Breast epithelium (tissue), 3 donors: ENCODE measurements at regions not wholly inside any gene's neighbourhood (a gene's known extent, or its start where the extent isn't known, plus 50 kb on each side); places are given as distances from the start of the nearest gene placed in this dataset.

ENCODE experiments used
- CTCF ChIP-seq, 3 donors: fragments of 450-650 bp; IDR thresholded peaks; one replicate each; pipeline ENCODE4 v1.5.1; 2016 to 2017; ENCODE audit warnings: antibody characterized with exemption in 3 of 3, mild to moderate bottlenecking in 3 of 3, moderate library complexity in 3 of 3
- POLR2AphosphoS5 ChIP-seq, 3 donors: sonication (generic); formaldehyde crosslinking; IDR thresholded peaks; one replicate each; pipeline ENCODE4 v1.6.1; 2017; ENCODE audit warnings: antibody characterized with exemption in 3 of 3

DNA sequence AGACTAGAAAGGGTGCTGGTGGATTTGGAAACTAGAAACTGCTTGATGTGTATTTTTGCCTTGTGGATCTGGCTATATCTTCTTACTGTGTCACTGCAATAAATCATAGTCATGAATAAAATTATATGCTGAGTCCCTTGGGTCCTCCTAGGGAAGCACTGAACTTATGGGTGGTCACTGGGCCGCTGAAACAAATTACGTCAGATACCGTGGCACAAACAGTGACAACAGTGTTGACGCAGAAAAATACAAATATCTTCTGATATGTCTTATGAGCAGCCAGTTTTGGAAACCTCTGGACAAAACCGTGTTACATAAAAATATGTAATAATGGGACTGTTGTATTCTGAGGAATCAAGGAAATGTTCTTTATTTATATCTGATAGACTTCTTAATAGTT, 260.1 kb upstream of the SORCS1 start:
- TF ChIP-seq CTCF (IDR thresholded peaks at IDR 0.05) (no peak), POLR2AphosphoS5 (IDR thresholded peaks at IDR 0.05) (no peak)
